ENCODE measurements at regions not wholly inside any gene's neighbourhood (a gene's known extent, or its start where the extent isn't known, plus 50 kb on each side); places are given as distances from the start of the nearest gene placed in this dataset.

GRCh38 chr10:4283846-4284610, 499.0 kb upstream of the KLF6 start:
- no peak for TF ChIP-seq TCF12 (IDR thresholded peaks at IDR 0.05; ENCODE audit: low read depth)

GRCh38 chr10:4282496-4282895, 497.5 kb upstream of the KLF6 start:
- no peak for TF ChIP-seq MAX (IDR thresholded peaks at IDR 0.05)
- no peak for TF ChIP-seq TAF1 (IDR thresholded peaks at IDR 0.05; ENCODE audit: low read depth)
- no peak for TF ChIP-seq REST (IDR thresholded peaks at IDR 0.05; ENCODE audit: low read depth)
- TF ChIP-seq EGR1 (IDR thresholded peaks at IDR 0.05), result no peak
- no peak for TF ChIP-seq YY1 (IDR thresholded peaks at IDR 0.05; ENCODE audit: low read depth)
- no peak for TF ChIP-seq RAD21 (IDR thresholded peaks at IDR 0.05; ENCODE audit: low read depth)

GRCh38 chr10:4281190-4281825, 496.3 kb upstream of the KLF6 start:
- TF ChIP-seq ZBTB7A (IDR thresholded peaks at IDR 0.05; ENCODE audit: low read depth), result no peak
- TF ChIP-seq TEAD4 (IDR thresholded peaks at IDR 0.05), result no peak
- TF ChIP-seq NFIC (IDR thresholded peaks at IDR 0.05), result no peak
- no peak for TF ChIP-seq RAD21 (IDR thresholded peaks at IDR 0.05; ENCODE audit: low read depth)
- TF ChIP-seq EGR1 (IDR thresholded peaks at IDR 0.05), result no peak
- TF ChIP-seq REST (IDR thresholded peaks at IDR 0.05; ENCODE audit: low read depth), result no peak
- TF ChIP-seq EP300 (IDR thresholded peaks at IDR 0.05; ENCODE audit: borderline replicate concordance), result no peak

- TF ChIP-seq TAF1 (IDR thresholded peaks at IDR 0.05; ENCODE audit: low read depth) (no peak), EGR1 (IDR thresholded peaks at IDR 0.05) (no peak), FOXM1 (IDR thresholded peaks at IDR 0.05; ENCODE audit: borderline replicate concordance, low read depth) (no peak), CEBPB (IDR thresholded peaks at IDR 0.05) (no peak), NFIC (IDR thresholded peaks at IDR 0.05) (no peak), TCF12 (IDR thresholded peaks at IDR 0.05; ENCODE audit: low read depth) (no peak), MAX (IDR thresholded peaks at IDR 0.05) (no peak), EP300 (IDR thresholded peaks at IDR 0.05; ENCODE audit: borderline replicate concordance) (no peak), YY1 (IDR thresholded peaks at IDR 0.05; ENCODE audit: low read depth) (no peak)
These were observed 495.6 kb upstream of the KLF6 start for GRCh38 chr10:4280461-4281189.

GRCh38 chr10:4279655-4280054, 494.6 kb upstream of the KLF6 start:
- TF ChIP-seq TEAD4 (IDR thresholded peaks at IDR 0.05) (no peak), YY1 (IDR thresholded peaks at IDR 0.05; ENCODE audit: low read depth) (no peak), NFIC (IDR thresholded peaks at IDR 0.05) (no peak), RAD21 (IDR thresholded peaks at IDR 0.05; ENCODE audit: low read depth) (no peak), ZBTB7A (IDR thresholded peaks at IDR 0.05; ENCODE audit: low read depth) (no peak)

GRCh38 chr10:4278186-4278585, 493.2 kb upstream of the KLF6 start:
- TF ChIP-seq ZBTB7A (IDR thresholded peaks at IDR 0.05; ENCODE audit: low read depth) (no peak), CREB1 (IDR thresholded peaks at IDR 0.05; ENCODE audit: low read depth) (no peak), EGR1 (IDR thresholded peaks at IDR 0.05) (no peak), CEBPB (IDR thresholded peaks at IDR 0.05) (no peak), MAX (IDR thresholded peaks at IDR 0.05) (no peak), TCF12 (IDR thresholded peaks at IDR 0.05; ENCODE audit: low read depth) (no peak), NFIC (IDR thresholded peaks at IDR 0.05) (no peak), YY1 (IDR thresholded peaks at IDR 0.05; ENCODE audit: low read depth) (no peak), TAF1 (IDR thresholded peaks at IDR 0.05; ENCODE audit: low read depth) (no peak), RAD21 (IDR thresholded peaks at IDR 0.05; ENCODE audit: low read depth) (no peak), EP300 (IDR thresholded peaks at IDR 0.05; ENCODE audit: borderline replicate concordance) (no peak), FOXM1 (IDR thresholded peaks at IDR 0.05; ENCODE audit: borderline replicate concordance, low read depth) (no peak)

Data from Ishikawa (cell line).